CD1c-positive myeloid dendritic cell (primary cell): ENCODE measurements at regions not wholly inside any gene's neighbourhood (a gene's known extent, or its start where the extent isn't known, plus 50 kb on each side); places are given as distances from the start of the nearest gene placed in this dataset.

ENCODE experiments used
- DNase-seq: peaks from one replicate; pipeline ENCODE4 v3.0.0-alpha.2; 2016; ENCODE audit errors: extremely low spot score

- no peak for DNase-seq
These were observed 503.4 kb downstream of the PLXNA4 start for GRCh38 chr7:132072873-132073272.

- no peak for DNase-seq
These were observed 504.1 kb downstream of the PLXNA4 start for GRCh38 chr7:132072165-132072564.

GRCh38 chr7:132069306-132069705 is 507.0 kb downstream of the PLXNA4 start:
- DNase-seq: no peak

GRCh38 chr7:132066761-132067171 is 509.5 kb downstream of the PLXNA4 start:
- no peak for DNase-seq

- DNase-seq: no peak
These were observed 509.7 kb upstream of the PODXL start for GRCh38 chr7:132065989-132066603.

- DNase-seq: no peak
These were observed 509.0 kb upstream of the PODXL start for GRCh38 chr7:132065193-132065988.

GRCh38 chr7:132063800-132064199 is 507.4 kb upstream of the PODXL start:
- DNase-seq: no peak

- no peak for DNase-seq
These were observed 505.5 kb upstream of the PODXL start for GRCh38 chr7:132061937-132062336.

- no peak for DNase-seq
These were observed 502.7 kb upstream of the PODXL start for GRCh38 chr7:132059141-132059540.

- no peak for DNase-seq
These were observed 499.1 kb upstream of the PODXL start for GRCh38 chr7:132055336-132056120.

- no peak for DNase-seq
These were observed 497.4 kb upstream of the PODXL start for GRCh38 chr7:132053871-132054270.

- no peak for DNase-seq
These were observed 494.9 kb upstream of the PODXL start for GRCh38 chr7:132051311-132051710.

GRCh38 chr7:132049462-132050304 is 493.3 kb upstream of the PODXL start:
- DNase-seq: peak; percentile 10

- DNase-seq: no peak
These were observed 489.1 kb upstream of the PODXL start for GRCh38 chr7:132045481-132045980.

GRCh38 chr7:132045002-132045401 is 488.6 kb upstream of the PODXL start:
- no peak for DNase-seq

GRCh38 chr7:132044247-132044646 is 487.8 kb upstream of the PODXL start:
- DNase-seq: no peak

GRCh38 chr7:132041108-132041507 is 484.7 kb upstream of the PODXL start:
- DNase-seq: no peak

- no peak for DNase-seq
These were observed 479.3 kb upstream of the PODXL start for GRCh38 chr7:132035517-132036362.

GRCh38 chr7:132034748-132035416 is 478.5 kb upstream of the PODXL start:
- no peak for DNase-seq

GRCh38 chr7:132030883-132031282 is 474.5 kb upstream of the PODXL start:
- DNase-seq: no peak
